ENCODE measurements at regions not wholly inside any gene's neighbourhood (a gene's known extent, or its start where the extent isn't known, plus 50 kb on each side); places are given as distances from the start of the nearest gene placed in this dataset.

DNA sequence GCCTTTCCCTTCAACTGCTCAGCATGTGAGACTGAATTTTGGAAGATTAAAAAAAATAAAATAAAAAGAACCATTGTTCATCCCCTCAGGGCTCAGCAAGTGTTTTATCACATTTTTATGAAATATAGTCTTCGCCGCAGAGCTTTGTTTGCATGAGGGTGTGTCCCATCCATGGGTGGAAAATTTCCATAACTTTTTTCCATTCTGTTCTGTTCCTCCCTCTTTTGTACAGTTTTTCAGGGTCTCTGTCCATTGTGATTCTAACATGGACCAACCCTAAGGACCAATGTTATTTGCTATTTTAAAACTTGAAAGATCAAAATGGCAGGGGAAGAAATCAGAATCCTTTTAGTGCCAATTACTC, 213.3 kb upstream of the SGK1 start:
- TF ChIP-seq, protein P1, sequence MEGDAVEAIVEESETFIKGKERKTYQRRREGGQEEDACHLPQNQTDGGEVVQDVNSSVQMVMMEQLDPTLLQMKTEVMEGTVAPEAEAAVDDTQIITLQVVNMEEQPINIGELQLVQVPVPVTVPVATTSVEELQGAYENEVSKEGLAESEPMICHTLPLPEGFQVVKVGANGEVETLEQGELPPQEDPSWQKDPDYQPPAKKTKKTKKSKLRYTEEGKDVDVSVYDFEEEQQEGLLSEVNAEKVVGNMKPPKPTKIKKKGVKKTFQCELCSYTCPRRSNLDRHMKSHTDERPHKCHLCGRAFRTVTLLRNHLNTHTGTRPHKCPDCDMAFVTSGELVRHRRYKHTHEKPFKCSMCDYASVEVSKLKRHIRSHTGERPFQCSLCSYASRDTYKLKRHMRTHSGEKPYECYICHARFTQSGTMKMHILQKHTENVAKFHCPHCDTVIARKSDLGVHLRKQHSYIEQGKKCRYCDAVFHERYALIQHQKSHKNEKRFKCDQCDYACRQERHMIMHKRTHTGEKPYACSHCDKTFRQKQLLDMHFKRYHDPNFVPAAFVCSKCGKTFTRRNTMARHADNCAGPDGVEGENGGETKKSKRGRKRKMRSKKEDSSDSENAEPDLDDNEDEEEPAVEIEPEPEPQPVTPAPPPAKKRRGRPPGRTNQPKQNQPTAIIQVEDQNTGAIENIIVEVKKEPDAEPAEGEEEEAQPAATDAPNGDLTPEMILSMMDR (IDR thresholded peaks at IDR 0.05), result no peak
- TF ChIP-seq POLR2A (IDR thresholded peaks at IDR 0.05), result no peak
- TF ChIP-seq POLR2AphosphoS5 (IDR thresholded peaks at IDR 0.05), result no peak

Data from prostate gland (tissue), 2 donors.